Progenitor cell of endocrine pancreas (in vitro differentiated cells): ENCODE measurements at regions not wholly inside any gene's neighbourhood (a gene's known extent, or its start where the extent isn't known, plus 50 kb on each side); places are given as distances from the start of the nearest gene placed in this dataset.

ENCODE experiments used
- DNase-seq: peaks from one replicate; pipeline ENCODE4 v3.0.0; 2021; ENCODE audit warnings: low spot score; ENCODE audit not compliant: unreplicated experiment
- H3K27ac Mint-ChIP-seq: 2 replicates; pipeline ENCODE4 v1.8.0; 2021; ENCODE audit warnings: mild to moderate bottlenecking, moderate library complexity, mixed read lengths
- H3K27me3 Mint-ChIP-seq: 2 replicates; pipeline ENCODE4 v1.8.0; 2021; ENCODE audit warnings: mixed read lengths
- H3K36me3 Mint-ChIP-seq: 2 replicates; pipeline ENCODE4 v1.8.0; 2022; ENCODE audit warnings: mixed read lengths; ENCODE audit not compliant: insufficient read depth
- H3K4me1 Mint-ChIP-seq: 2 replicates; pipeline ENCODE4 v1.8.0; 2021; ENCODE audit warnings: low read depth, mixed read lengths
- H3K4me3 Mint-ChIP-seq: 2 replicates; pipeline ENCODE4 v1.8.0; 2021; ENCODE audit warnings: low read depth, mild to moderate bottlenecking, moderate library complexity, mixed read lengths
- H3K9me3 Mint-ChIP-seq: 2 replicates; pipeline ENCODE4 v1.8.0; 2021; ENCODE audit warnings: low read depth, mixed read lengths
- CTCF ChIP-seq: fragments of 200-600 bp; sonication (generic); IDR thresholded peaks from one replicate; pipeline ENCODE4 v1.5.0; 2021; ENCODE audit warnings: antibody characterized with exemption, mild to moderate bottlenecking; ENCODE audit not compliant: unreplicated experiment

GRCh38 chr18:76643199-76643598 is 148.2 kb upstream of the ZNF516 start:
- Mint-ChIP-seq H3K4me3 (no peak overlapping the region), H3K4me1 (peaks cover 2% of the 10 kb centered on the region), H3K36me3 (no peaks in the 10 kb centered on the region), H3K27me3 (no peaks in the 10 kb centered on the region), H3K9me3 (no peaks in the 10 kb centered on the region), H3K27ac (no peak overlapping the region)
- DNase-seq, result no peak
- no peak for TF ChIP-seq CTCF

GRCh38 chr18:76640438-76640837 is 145.4 kb upstream of the ZNF516 start:
- no peaks in the 10 kb centered on the region for H3K27me3 Mint-ChIP-seq
- H3K4me1 Mint-ChIP-seq, result peaks cover 2% of the 10 kb centered on the region
- H3K36me3 Mint-ChIP-seq, result no peaks in the 10 kb centered on the region

GRCh38 chr18:76634564-76634963 is 139.5 kb upstream of the ZNF516 start:
- H3K27me3 Mint-ChIP-seq, result no peaks in the 10 kb centered on the region
- no peaks in the 10 kb centered on the region for H3K36me3 Mint-ChIP-seq
- no peaks in the 10 kb centered on the region for H3K4me1 Mint-ChIP-seq
- TF ChIP-seq CTCF, result no peak
- H3K9me3 Mint-ChIP-seq, result peaks cover 3% of the 10 kb centered on the region
- H3K27ac Mint-ChIP-seq, result no peak overlapping the region
- H3K4me3 Mint-ChIP-seq, result no peak overlapping the region
- no peak for DNase-seq

More at GRCh38 chr18:76640438-76640837, 145.4 kb upstream of the ZNF516 start:
- no peak overlapping the region for H3K27ac Mint-ChIP-seq
- H3K4me3 Mint-ChIP-seq, result no peak overlapping the region
- no peak for DNase-seq
- H3K9me3 Mint-ChIP-seq, result no peaks in the 10 kb centered on the region
- TF ChIP-seq CTCF, result no peak

GRCh38 chr18:76633588-76634269 is 138.7 kb upstream of the ZNF516 start:
- TF ChIP-seq CTCF, result no peak
- no peak for DNase-seq
- peaks cover 3% of the 10 kb centered on the region for H3K9me3 Mint-ChIP-seq
- no peaks in the 10 kb centered on the region for H3K36me3 Mint-ChIP-seq
- no peak overlapping the region for H3K27ac Mint-ChIP-seq
- H3K4me1 Mint-ChIP-seq, result no peaks in the 10 kb centered on the region
- no peaks in the 10 kb centered on the region for H3K27me3 Mint-ChIP-seq
- no peak overlapping the region for H3K4me3 Mint-ChIP-seq

- H3K4me1 Mint-ChIP-seq, result peaks cover 6% of the 10 kb centered on the region
- no peak for DNase-seq
- TF ChIP-seq CTCF, result no peak
- no peaks in the 10 kb centered on the region for H3K36me3 Mint-ChIP-seq
- peaks cover 7% of the 10 kb centered on the region for H3K9me3 Mint-ChIP-seq
- no peak overlapping the region for H3K4me3 Mint-ChIP-seq
- H3K27me3 Mint-ChIP-seq, result no peaks in the 10 kb centered on the region
- no peak overlapping the region for H3K27ac Mint-ChIP-seq
Measured at GRCh38 chr18:76627444-76627843, 132.4 kb upstream of the ZNF516 start.
